Inflammatory macrophage treated with lipopolysaccharide for 1 hour (primary cell): ENCODE measurements at regions not wholly inside any gene's neighbourhood (a gene's known extent, or its start where the extent isn't known, plus 50 kb on each side); places are given as distances from the start of the nearest gene placed in this dataset.
A peak's percentile ranks its signal among the peaks of the same experiment; 100 is the strongest.
"Not testable (repeated sequence)": the region's sequence is repeated elsewhere in the genome, so short reads cannot be mapped to it uniquely, and the experiment has no call there.

Experiments used
- DNase-seq, 2 donors: peaks; one replicate each; pipeline ENCODE4 v3.0.0-alpha.2; 2020 to 2022

DNA sequence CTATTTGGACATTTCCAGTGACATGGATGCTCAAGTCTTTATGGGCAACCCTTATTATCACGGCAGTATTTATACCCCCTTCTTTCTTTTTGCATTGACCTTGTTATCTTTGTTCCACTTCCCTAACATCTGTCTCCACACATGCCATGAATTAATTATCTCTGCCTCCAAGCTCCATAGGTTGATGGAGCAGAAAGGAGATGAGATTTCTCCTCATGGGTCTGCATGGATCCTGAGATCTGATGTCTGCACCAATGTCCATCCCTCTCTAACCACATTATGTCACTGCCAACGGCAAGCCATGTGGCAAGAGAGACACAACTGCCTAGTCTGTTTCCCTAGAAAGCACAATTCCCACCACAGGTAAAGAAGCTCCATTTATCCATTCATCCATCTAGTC lies 416.8 kb upstream of the ASIC2 start:
- no peak for DNase-seq

GRCh38 chr17:33712120-33712519 lies 419.0 kb upstream of the ASIC2 start:
- no peak for DNase-seq

- no peak for DNase-seq
Measured at GRCh38 chr17:33716957-33717356, 423.9 kb upstream of the ASIC2 start.

DNA sequence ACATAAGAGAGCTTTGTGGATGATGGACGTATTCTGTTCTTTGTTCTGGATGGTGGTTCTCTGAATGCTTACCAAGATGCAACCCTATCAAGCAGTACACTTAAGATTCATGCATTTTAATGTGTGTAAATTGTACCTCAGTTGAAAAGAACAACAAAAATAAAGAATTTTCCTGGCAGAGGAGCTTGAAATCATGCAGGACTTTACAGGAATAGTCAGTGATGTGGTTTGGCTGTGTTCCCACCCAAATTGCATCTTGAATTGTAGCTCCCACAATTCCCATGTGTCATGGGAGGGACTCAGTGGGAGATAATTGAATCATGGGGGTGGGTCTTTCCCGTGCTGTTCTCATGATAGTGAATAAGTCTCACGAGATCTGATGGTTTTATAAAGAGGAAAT lies 430.6 kb upstream of the ASIC2 start:
- not testable (repeated sequence) for DNase-seq

DNA sequence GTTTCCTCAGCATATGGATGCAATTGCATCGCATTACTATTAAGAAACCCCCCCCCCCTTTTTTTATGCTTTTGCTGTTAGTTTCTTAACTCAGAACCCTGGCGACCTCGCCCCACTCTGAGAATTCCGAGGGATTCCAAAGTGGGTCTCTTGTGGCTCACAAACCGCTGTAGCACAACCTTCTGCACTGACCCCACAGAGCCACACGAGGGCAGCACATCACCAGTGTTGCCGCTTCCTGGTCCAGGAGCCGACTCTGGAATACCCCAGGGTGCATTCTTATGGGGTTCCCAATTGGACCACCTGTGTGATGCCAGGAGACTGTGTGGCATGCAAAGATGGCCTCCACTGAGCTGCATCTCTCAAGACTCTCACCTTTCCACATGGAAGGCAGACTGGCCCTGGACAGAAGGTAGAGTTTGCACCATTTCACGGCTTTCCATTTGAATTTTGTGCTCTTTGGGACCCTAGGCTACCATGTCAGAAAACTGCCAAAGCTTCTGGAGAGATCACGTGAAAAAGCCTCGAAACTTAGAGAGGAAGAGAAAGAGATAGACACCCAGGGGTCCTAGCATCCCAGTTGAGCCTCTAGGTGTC lies 432.7 kb upstream of the ASIC2 start:
- DNase-seq = peak; percentile 4 to 22

GRCh38 chr17:33730131-33730530 lies 437.0 kb upstream of the ASIC2 start:
- DNase-seq = no peak

- DNase-seq = no peak
Measured at GRCh38 chr17:33732116-33732515, 439.0 kb upstream of the ASIC2 start.

DNA sequence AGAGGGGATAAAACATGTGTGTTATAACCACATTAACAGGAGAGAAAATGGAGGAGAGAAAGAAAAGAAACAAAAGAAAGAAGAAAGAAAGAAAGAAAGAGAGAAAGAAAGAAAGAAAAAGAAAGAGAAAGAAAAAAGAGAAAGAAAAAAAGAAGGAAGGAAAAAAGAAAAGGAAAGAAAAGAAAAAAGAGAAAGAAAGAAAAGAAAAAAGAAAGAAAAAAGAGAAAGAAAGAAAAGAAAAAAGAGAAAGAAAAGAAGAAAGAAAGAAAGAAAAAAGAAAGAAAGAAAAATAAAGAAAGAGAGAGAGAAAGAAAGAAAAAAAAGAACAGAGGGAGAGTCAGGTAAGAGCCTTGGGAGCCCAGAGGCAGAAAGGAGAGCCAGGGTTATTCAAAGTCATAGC lies 446.6 kb upstream of the ASIC2 start:
- DNase-seq = no peak

DNA sequence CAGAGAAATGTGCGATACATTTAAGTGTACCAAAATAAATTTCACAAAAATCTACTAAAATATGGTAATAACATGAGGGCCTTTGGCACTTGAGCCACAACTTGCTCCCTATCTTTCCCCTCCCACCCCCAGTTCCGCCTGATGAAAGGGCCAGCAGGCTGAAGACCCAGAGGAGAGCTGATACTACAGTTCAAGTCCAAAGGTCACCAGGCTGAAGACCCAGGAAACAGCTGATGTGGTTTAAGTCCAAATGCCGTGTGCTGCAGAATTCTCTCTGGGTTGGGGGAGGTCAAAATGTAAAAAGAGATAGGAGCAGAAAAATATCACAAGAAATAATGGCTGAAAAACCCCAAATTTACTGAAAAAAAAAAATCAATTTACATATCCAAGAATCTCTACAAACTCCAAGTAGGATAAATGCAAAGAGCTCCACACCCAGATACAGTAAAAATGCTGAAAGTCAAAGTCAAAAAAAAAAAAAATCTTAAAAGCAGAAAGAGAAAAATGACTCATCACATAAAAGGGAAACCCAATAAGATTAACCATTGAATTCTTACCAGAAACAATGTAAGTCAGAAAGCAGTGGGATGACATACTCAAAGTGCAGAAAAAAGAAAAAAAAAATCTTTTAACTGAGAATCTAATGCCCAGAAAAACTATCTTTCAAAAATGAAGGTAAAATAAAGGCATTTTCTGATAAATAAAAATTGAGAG lies 452.1 kb upstream of the ASIC2 start:
- DNase-seq = no peak

GRCh38 chr17:33749171-33749570 lies 456.1 kb upstream of the ASIC2 start:
- DNase-seq = no peak

- DNase-seq = peak; percentile 11 to 87
Measured at GRCh38 chr17:33750943-33751701, 458.0 kb upstream of the ASIC2 start.

- no peak for DNase-seq
Measured at GRCh38 chr17:33751702-33752065, 458.6 kb upstream of the ASIC2 start.

DNA sequence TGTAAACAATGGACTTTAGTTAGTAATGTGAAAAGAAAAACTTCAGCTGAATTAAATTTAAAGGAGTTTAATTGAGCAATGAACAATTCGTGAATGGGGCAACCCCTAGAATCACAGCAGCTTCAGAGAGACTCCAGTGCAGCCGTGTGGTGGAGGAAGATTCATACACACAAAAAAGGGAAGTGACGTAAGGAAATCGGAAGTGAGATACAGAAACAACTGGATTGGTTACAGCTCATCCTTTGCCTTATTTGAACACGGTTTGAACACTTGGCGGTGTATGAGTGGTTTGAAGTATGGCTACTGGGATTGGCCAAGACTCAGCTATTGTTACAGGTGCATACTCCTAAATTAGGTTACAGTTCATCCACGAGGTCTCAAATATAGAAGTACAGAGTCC lies 460.4 kb upstream of the ASIC2 start:
- peak; percentile 38 to 83 for DNase-seq

GRCh38 chr17:33756021-33756420 lies 462.9 kb upstream of the ASIC2 start:
- no peak for DNase-seq

- no peak for DNase-seq
Measured at GRCh38 chr17:33765871-33766270, 472.8 kb upstream of the ASIC2 start.

GRCh38 chr17:33766721-33767120 lies 473.6 kb upstream of the ASIC2 start:
- no peak for DNase-seq

GRCh38 chr17:33769066-33769465 lies 476.0 kb upstream of the ASIC2 start:
- no peak for DNase-seq

- DNase-seq = no peak
Measured at GRCh38 chr17:33776304-33776703, 478.8 kb upstream of the CCL2 start.

- no peak for DNase-seq
Measured at GRCh38 chr17:33776903-33777302, 478.2 kb upstream of the CCL2 start.

DNA sequence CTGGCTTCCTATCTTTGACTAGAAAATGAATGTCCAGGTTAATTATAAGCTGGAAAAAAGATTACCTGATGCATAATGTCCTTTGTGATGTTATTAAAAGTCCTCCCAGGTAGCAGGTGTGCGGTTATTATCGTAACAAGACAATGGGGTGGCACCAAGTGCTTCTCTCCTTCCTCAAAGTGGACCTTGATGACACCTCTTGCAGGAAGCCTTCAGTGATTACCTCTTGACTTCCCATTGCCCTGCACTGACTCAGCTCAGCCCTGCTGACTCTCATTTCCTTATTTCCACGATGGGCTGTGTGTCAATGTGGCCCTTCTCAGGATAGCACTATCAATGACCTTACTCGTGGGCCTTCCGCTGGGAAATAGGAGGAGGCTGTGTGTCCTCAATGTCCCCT lies 477.4 kb upstream of the CCL2 start:
- DNase-seq = peak in 1 of 2 donors; percentile 9

- DNase-seq = no peak
Measured at GRCh38 chr17:33778505-33779233, 476.4 kb upstream of the CCL2 start.

DNA sequence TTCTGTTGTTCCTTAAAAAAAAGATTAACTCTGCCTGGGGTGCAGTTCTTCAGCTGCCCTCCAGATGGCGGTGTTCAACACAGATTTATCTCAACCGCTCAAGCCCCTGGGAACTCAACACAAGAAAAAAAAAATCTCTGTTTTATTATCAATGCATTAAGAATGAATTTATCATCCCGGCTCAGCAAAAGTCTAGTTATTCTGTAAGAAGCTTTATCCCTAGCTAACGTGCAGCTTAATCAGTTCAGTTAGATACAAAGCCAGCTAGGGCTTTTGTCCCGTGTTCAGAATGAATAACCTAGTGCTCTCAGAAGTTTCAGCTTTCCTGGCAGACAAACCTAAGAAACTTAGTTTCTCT lies 475.9 kb upstream of the CCL2 start:
- peak; percentile 31 to 67 for DNase-seq

DNA sequence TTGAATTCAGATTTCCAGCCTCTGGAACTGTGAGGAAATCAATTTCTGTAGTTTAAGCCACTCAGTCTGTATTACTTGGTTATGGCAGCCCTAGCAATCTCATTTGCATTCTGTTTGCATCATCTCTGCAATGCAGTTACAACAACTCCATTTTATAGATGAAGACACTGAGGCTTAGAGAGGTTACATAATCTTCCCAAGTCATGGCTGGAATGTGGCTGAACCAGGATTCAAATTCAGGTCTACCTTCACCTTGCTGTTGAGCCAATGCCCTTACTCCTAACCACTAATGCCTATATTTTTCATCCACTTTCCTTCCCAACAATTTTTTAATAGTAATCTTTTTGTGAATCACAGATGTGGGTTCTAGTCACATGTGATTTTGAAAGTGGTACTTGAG lies 469.8 kb upstream of the CCL2 start:
- no peak for DNase-seq

DNA sequence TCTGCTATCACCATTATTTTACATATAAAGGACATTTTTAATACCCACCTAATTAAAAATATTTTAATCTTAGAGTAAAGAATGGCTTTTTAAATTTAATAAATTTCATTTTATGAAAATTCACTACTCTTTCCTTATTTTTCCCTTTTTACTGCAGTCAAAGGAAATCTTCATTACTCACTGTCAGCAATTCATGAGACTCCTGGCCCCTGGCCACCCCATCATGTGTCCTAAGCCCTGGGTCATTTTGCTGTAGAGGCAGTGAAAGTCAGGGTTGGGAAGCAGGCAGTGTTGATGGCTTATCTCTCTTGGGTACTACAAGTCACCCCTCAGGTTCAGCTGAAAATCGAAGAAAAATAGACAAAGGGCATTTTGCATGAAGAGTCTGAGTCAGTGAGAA lies 468.6 kb upstream of the CCL2 start:
- DNase-seq = no peak
